SU-DHL-6 (cell line): ENCODE measurements at regions not wholly inside any gene's neighbourhood (a gene's known extent, or its start where the extent isn't known, plus 50 kb on each side); places are given as distances from the start of the nearest gene placed in this dataset.
"Not testable (repeated sequence)": the region's sequence is repeated elsewhere in the genome, so short reads cannot be mapped to it uniquely, and the experiment has no call there.

ENCODE experiments used
- H2AFZ ChIP-seq: fragments of 200-600 bp; sonication (generic); 2 replicates; pipeline ENCODE4 v1.6.1; 2014; ENCODE audit warnings: low read depth, mild to moderate bottlenecking, moderate library complexity, mixed read lengths, antibody characterized with exemption, low read length; ENCODE audit not compliant: severe bottlenecking
- H3F3A ChIP-seq: fragments of 200-600 bp; shearing (Covaris generic); 2 replicates; pipeline ENCODE4 v1.6.0; 2016; ENCODE audit warnings: antibody characterized with exemption, mild to moderate bottlenecking; ENCODE audit not compliant: insufficient read depth
- H3K27ac ChIP-seq: fragments of 200-600 bp; sonication (generic); 2 replicates; pipeline ENCODE4 v1.5.1; 2016; ENCODE audit warnings: low read depth, mild to moderate bottlenecking, low read length, moderate library complexity, mixed read lengths
- H3K27me3 ChIP-seq: fragments of 200-600 bp; sonication (generic), shearing (Covaris generic); 2 replicates; pipeline ENCODE4 v1.6.0; 2014; ENCODE audit warnings: mild to moderate bottlenecking, low read length
- H3K36me3 ChIP-seq: fragments of 200-600 bp; sonication (generic); 2 replicates; pipeline ENCODE4 v1.6.1; 2014; ENCODE audit warnings: mild to moderate bottlenecking, low read length, mixed read lengths
- H3K4me2 ChIP-seq: fragments of 300-600, 200-600 bp; shearing (Covaris generic), sonication (generic); 2 replicates; pipeline ENCODE4 v1.6.0; 2014; ENCODE audit warnings: low read length, low read depth, mild to moderate bottlenecking; ENCODE audit not compliant: poor library complexity, severe bottlenecking
- H3K4me3 ChIP-seq: fragments of 200-600 bp; sonication (generic); 2 replicates; pipeline ENCODE4 v1.5.1; 2014; ENCODE audit warnings: antibody characterized with exemption, low read length, mild to moderate bottlenecking, mixed read lengths; ENCODE audit not compliant: insufficient read depth, poor library complexity, severe bottlenecking
- H3K79me2 ChIP-seq: fragments of 200-600 bp; sonication (generic); 2 replicates; pipeline ENCODE4 v1.6.1; 2014; ENCODE audit warnings: mild to moderate bottlenecking, low read length, moderate library complexity; ENCODE audit not compliant: insufficient read depth
- H3K9ac ChIP-seq: fragments of 200-600 bp; sonication (generic); 2 replicates; pipeline ENCODE4 v1.7.0; 2014; ENCODE audit warnings: mild to moderate bottlenecking, low read length
- H3K9me2 ChIP-seq: fragments of 200-600 bp; sonication (generic); replicated peaks from 2 replicates; pipeline ENCODE4 v1.6.1; 2014; ENCODE audit warnings: low read length; ENCODE audit not compliant: insufficient read depth
- H3K9me3 ChIP-seq: fragments of 200-600 bp; sonication (generic); 2 replicates; pipeline ENCODE4 v1.6.1; 2014; ENCODE audit warnings: low read length, mixed read lengths; ENCODE audit not compliant: insufficient read depth
- H4K20me1 ChIP-seq: fragments of 200-600 bp; sonication (generic); 2 replicates; pipeline ENCODE4 v1.6.1; 2014; ENCODE audit warnings: low read depth, mild to moderate bottlenecking, antibody characterized with exemption, low read length, moderate library complexity, mixed read lengths

- not testable (repeated sequence) for H3K9ac ChIP-seq, H3K27ac ChIP-seq, H3K27me3 ChIP-seq, H3K9me3 ChIP-seq, H2AFZ ChIP-seq, H3K79me2 ChIP-seq, H4K20me1 ChIP-seq, H3F3A ChIP-seq, H3K9me2 ChIP-seq, H3K4me2 ChIP-seq, H3K36me3 ChIP-seq, H3K4me3 ChIP-seq
Observed at GRCh38 chr3:198143300-198144137, 183.5 kb downstream of the LMLN start.

GRCh38 chr3:198145231-198145784, 185.3 kb downstream of the LMLN start:
- H3K4me3 ChIP-seq, H3K9ac ChIP-seq, H3F3A ChIP-seq, H3K79me2 ChIP-seq, H3K27ac ChIP-seq, H3K27me3 ChIP-seq, H3K9me3 ChIP-seq, H3K36me3 ChIP-seq, H3K4me2 ChIP-seq, H4K20me1 ChIP-seq, H2AFZ ChIP-seq, H3K9me2 ChIP-seq: not testable (repeated sequence)

GRCh38 chr3:198146070-198146469, 186.1 kb downstream of the LMLN start:
- not testable (repeated sequence) for H3K27ac ChIP-seq

GRCh38 chr3:198146559-198147164, 186.6 kb downstream of the LMLN start:
- H3K9me2 ChIP-seq, H2AFZ ChIP-seq, H3K4me2 ChIP-seq, H3K4me3 ChIP-seq, H3K27me3 ChIP-seq, H3F3A ChIP-seq, H3K36me3 ChIP-seq, H3K9me3 ChIP-seq, H3K9ac ChIP-seq, H3K79me2 ChIP-seq, H4K20me1 ChIP-seq, H3K27ac ChIP-seq: not testable (repeated sequence)

More at GRCh38 chr3:198146070-198146469, 186.1 kb downstream of the LMLN start:
- H3K4me2 ChIP-seq, H4K20me1 ChIP-seq, H3K36me3 ChIP-seq, H3K4me3 ChIP-seq, H3K27me3 ChIP-seq, H2AFZ ChIP-seq, H3K79me2 ChIP-seq, H3K9ac ChIP-seq, H3K9me2 ChIP-seq, H3F3A ChIP-seq, H3K9me3 ChIP-seq: not testable (repeated sequence)

GRCh38 chr3:198147213-198147612, 187.2 kb downstream of the LMLN start:
- H3K9me2 ChIP-seq, H3K27me3 ChIP-seq, H4K20me1 ChIP-seq, H2AFZ ChIP-seq, H3F3A ChIP-seq, H3K79me2 ChIP-seq, H3K36me3 ChIP-seq, H3K4me3 ChIP-seq, H3K9me3 ChIP-seq, H3K27ac ChIP-seq, H3K9ac ChIP-seq, H3K4me2 ChIP-seq: not testable (repeated sequence)

GRCh38 chr3:198147993-198148392, 188.0 kb downstream of the LMLN start:
- H3K79me2 ChIP-seq, H3K4me2 ChIP-seq, H3K9me2 ChIP-seq, H3K9me3 ChIP-seq, H3K36me3 ChIP-seq, H3K9ac ChIP-seq, H3K27me3 ChIP-seq, H2AFZ ChIP-seq, H3K27ac ChIP-seq, H4K20me1 ChIP-seq, H3K4me3 ChIP-seq, H3F3A ChIP-seq: not testable (repeated sequence)

- not testable (repeated sequence) for H3F3A ChIP-seq, H3K9ac ChIP-seq, H3K27me3 ChIP-seq, H3K36me3 ChIP-seq, H3K79me2 ChIP-seq, H3K4me3 ChIP-seq, H4K20me1 ChIP-seq, H3K4me2 ChIP-seq, H3K9me3 ChIP-seq, H3K27ac ChIP-seq, H2AFZ ChIP-seq, H3K9me2 ChIP-seq
Observed at GRCh38 chr3:198149904-198150303, 189.9 kb downstream of the LMLN start.

- H3K79me2 ChIP-seq, H3K9me3 ChIP-seq, H3K4me3 ChIP-seq, H3K27ac ChIP-seq, H3K36me3 ChIP-seq, H3K9ac ChIP-seq, H3K27me3 ChIP-seq, H2AFZ ChIP-seq, H3F3A ChIP-seq, H3K9me2 ChIP-seq, H4K20me1 ChIP-seq, H3K4me2 ChIP-seq: not testable (repeated sequence)
Observed at GRCh38 chr3:198151867-198152266, 191.8 kb downstream of the LMLN start.
